ENCODE measurements at regions not wholly inside any gene's neighbourhood (a gene's known extent, or its start where the extent isn't known, plus 50 kb on each side); places are given as distances from the start of the nearest gene placed in this dataset.

- TF ChIP-seq USF1 (IDR thresholded peaks at IDR 0.05; ENCODE audit: borderline replicate concordance, low read depth): no peak
Measured at GRCh38 chr11:70802185-70802584, 403.9 kb downstream of the CTTN start (continued).

- no peak for DNase-seq
- POLR2A ChIA-PET: no interaction called here
- CTCF ChIA-PET: interaction anchor here (2.3 to 3.7 kb wide), 2 partner anchors 10 to 12 kb away, joined by 7 to 32 read pairs; no protein-coding TSS in a partner anchor
- 66% methylated on average over 18 of the region's 24 CpGs for WGBS (ENCODE audit: low lambda C conversion rate)
- no peak overlapping the region for H3K27ac ChIP-seq (ENCODE audit: low read depth in 2 of 2, low read length in 1 of 2)
- no peaks in the 10 kb centered on the region for H3K36me3 ChIP-seq (replicated peaks in 1 of 2; ENCODE audit: control insufficient read depth in 1 of 2, insufficient read depth in 2 of 2, low read length in 1 of 2)
- H3K9me2 ChIP-seq: no peaks in the 10 kb centered on the region
- H3K9ac ChIP-seq: no peak overlapping the region
- no peaks in the 10 kb centered on the region for H4K20me1 ChIP-seq (ENCODE audit: insufficient read depth)
- no peak overlapping the region for H3K4me2 ChIP-seq
- no peak for TF ChIP-seq FOXJ3 (CRISPR knock-in tag; IDR thresholded peaks at IDR 0.05)
- no peak for TF ChIP-seq RFX5 (IDR thresholded peaks at IDR 0.05; ENCODE audit: low read length)
- no peak for TF ChIP-seq REST (IDR thresholded peaks at IDR 0.05; ENCODE audit: low read depth, low read length)
- no peak overlapping the region for H3K4me3 ChIP-seq (ENCODE audit: low read depth in 2 of 2, low read length in 1 of 2)
- no peaks in the 10 kb centered on the region for H3K9me3 ChIP-seq
- no peaks in the 10 kb centered on the region for H3K4me1 ChIP-seq (ENCODE audit: control insufficient read depth in 1 of 2, insufficient read depth in 2 of 2, low read depth in 1 of 2, low read length in 1 of 2)
- no peaks in the 10 kb centered on the region for H3F3A ChIP-seq (replicated peaks; ENCODE audit: insufficient read depth)
- no peak overlapping the region for H2AFZ ChIP-seq (ENCODE audit: low read depth)
- H3K27me3 ChIP-seq (ENCODE audit: insufficient read depth): no peaks in the 10 kb centered on the region
- no peaks in the 10 kb centered on the region for H3K79me2 ChIP-seq (ENCODE audit: insufficient read depth)
Measured at GRCh38 chr11:70804139-70804837, 406.0 kb downstream of the CTTN start.

GRCh38 chr11:70805243-70805642, 406.9 kb downstream of the CTTN start:
- WGBS (ENCODE audit: low lambda C conversion rate): 55% methylated on average over 6 of the region's 7 CpGs
- ChIA-PET CTCF (interaction anchor here (2.3 to 3.7 kb wide), 2 partner anchors 9 to 11 kb away, joined by 7 to 32 read pairs; no protein-coding TSS in a partner anchor), POLR2A (no interaction called here)
- H3K4me3 ChIP-seq (ENCODE audit: low read depth in 2 of 2, low read length in 1 of 2): no peak overlapping the region
- no peaks in the 10 kb centered on the region for H3F3A ChIP-seq (replicated peaks; ENCODE audit: insufficient read depth)
- H3K9me2 ChIP-seq: no peaks in the 10 kb centered on the region
- H3K36me3 ChIP-seq (replicated peaks in 1 of 2; ENCODE audit: control insufficient read depth in 1 of 2, insufficient read depth in 2 of 2, low read length in 1 of 2): no peaks in the 10 kb centered on the region
- no peak overlapping the region for H3K27ac ChIP-seq (ENCODE audit: low read depth in 2 of 2, low read length in 1 of 2)
- no peak for DNase-seq
- H3K4me2 ChIP-seq: no peak overlapping the region
- H3K9ac ChIP-seq: no peak overlapping the region
- H4K20me1 ChIP-seq (ENCODE audit: insufficient read depth): no peaks in the 10 kb centered on the region
- no peaks in the 10 kb centered on the region for H3K9me3 ChIP-seq
- no peak overlapping the region for H2AFZ ChIP-seq (ENCODE audit: low read depth)
- no peaks in the 10 kb centered on the region for H3K4me1 ChIP-seq (ENCODE audit: control insufficient read depth in 1 of 2, insufficient read depth in 2 of 2, low read depth in 1 of 2, low read length in 1 of 2)
- H3K79me2 ChIP-seq (ENCODE audit: insufficient read depth): no peaks in the 10 kb centered on the region
- no peaks in the 10 kb centered on the region for H3K27me3 ChIP-seq (ENCODE audit: insufficient read depth)
- TF ChIP-seq SMC3 (IDR thresholded peaks at IDR 0.05; ENCODE audit: low read depth, low read length) (no peak), FOXM1 (IDR thresholded peaks at IDR 0.05; ENCODE audit: low read depth) (no peak), RXRA (IDR thresholded peaks at IDR 0.05; ENCODE audit: borderline replicate concordance, low read depth) (no peak), GABPA (IDR thresholded peaks at IDR 0.05; ENCODE audit: low read depth) (no peak), RCOR1 (IDR thresholded peaks at IDR 0.05; ENCODE audit: low read length) (no peak), RAD21 (IDR thresholded peaks at IDR 0.05; ENCODE audit: low read length) (no peak), TEAD4 (IDR thresholded peaks at IDR 0.05; ENCODE audit: borderline replicate concordance, insufficient read depth) (no peak), MAX (IDR thresholded peaks at IDR 0.05; ENCODE audit: low read depth) (no peak), REST (IDR thresholded peaks at IDR 0.05; ENCODE audit: low read depth, low read length) (no peak), CHD2 (IDR thresholded peaks at IDR 0.05; ENCODE audit: low read length, partially characterized antibody) (no peak), POLR2AphosphoS5 (IDR thresholded peaks at IDR 0.05; ENCODE audit: low read depth, low read length) (no peak), SIN3A (IDR thresholded peaks at IDR 0.05; ENCODE audit: borderline replicate concordance, low read depth, low read length) (no peak)

Measured in SK-N-SH (cell line).